Posterior vena cava (tissue), 2 donors: ENCODE measurements at regions not wholly inside any gene's neighbourhood (a gene's known extent, or its start where the extent isn't known, plus 50 kb on each side); places are given as distances from the start of the nearest gene placed in this dataset.

Source experiments
- DNase-seq: peaks from one replicate; pipeline ENCODE4 v3.0.0-alpha.2; 2020; ENCODE audit warnings: low spot score
- intact Hi-C, 2 donors: fragments of 100-400 bp; cut with DNase I; formaldehyde crosslinking; loops; one replicate each; pipeline versions ENCODE4 v1.14.1 to v1.14.2; 2022 to 2023
- donor health status: DM: yes; HTN: yes; CAD: no.
- donor health status: DM: yes; HTN: yes; CAD: no.

GRCh38 chr1:54497338-54497737, 50.7 kb upstream of the ACOT11 start:
- intact Hi-C loops: loop anchor here in 1 of 2 donors (10.0 kb wide), 2 partner anchors 317 to 383 kb away; no protein-coding TSS in a partner anchor
- DNase-seq: no peak

GRCh38 chr1:54495954-54496353, 52.1 kb upstream of the ACOT11 start:
- intact Hi-C loops: loop anchor here in 1 of 2 donors (10.0 kb wide), 2 partner anchors 319 to 381 kb away; no protein-coding TSS in a partner anchor

GRCh38 chr1:54493608-54494007, 54.4 kb upstream of the ACOT11 start:
- intact Hi-C loops: loop anchor here in 1 of 2 donors (10.0 kb wide), 2 partner anchors 321 to 379 kb away; no protein-coding TSS in a partner anchor
- no peak for DNase-seq

More at GRCh38 chr1:54495954-54496353, 52.1 kb upstream of the ACOT11 start:
- DNase-seq: no peak

- no peak for DNase-seq
- intact Hi-C loops: loop anchor here in 1 of 2 donors (10.0 kb wide), 2 partner anchors 324 to 376 kb away; no protein-coding TSS in a partner anchor
Observed at GRCh38 chr1:54490361-54491248, 57.4 kb upstream of the ACOT11 start.

GRCh38 chr1:54489627-54490250, 58.3 kb upstream of the ACOT11 start:
- intact Hi-C loops: loop anchor here (2.0 to 10.0 kb wide), 7 partner anchors 79 to 635 kb away; no protein-coding TSS in a partner anchor
- no peak for DNase-seq

GRCh38 chr1:54488779-54489626, 59.0 kb upstream of the ACOT11 start:
- intact Hi-C loops: loop anchor here (2.0 to 10.0 kb wide), 5 partner anchors 78 to 634 kb away; no protein-coding TSS in a partner anchor
- DNase-seq: peak; percentile 93

GRCh38 chr1:54488065-54488750, 59.8 kb upstream of the ACOT11 start:
- DNase-seq: peak; percentile 97

GRCh38 chr1:54487571-54488050, 60.4 kb upstream of the ACOT11 start:
- no peak for DNase-seq
- intact Hi-C loops: loop anchor here (2.0 to 10.0 kb wide), 6 partner anchors 77 to 633 kb away; no protein-coding TSS in a partner anchor

More at GRCh38 chr1:54488065-54488750, 59.8 kb upstream of the ACOT11 start:
- intact Hi-C loops: loop anchor here (2.0 to 10.0 kb wide), 5 partner anchors 77 to 633 kb away; no protein-coding TSS in a partner anchor

GRCh38 chr1:54486907-54487306, 61.1 kb upstream of the ACOT11 start:
- intact Hi-C loops: loop anchor here (2.0 to 10.0 kb wide), 4 partner anchors 78 to 632 kb away; no protein-coding TSS in a partner anchor
- no peak for DNase-seq

GRCh38 chr1:54485416-54485815, 62.6 kb upstream of the ACOT11 start:
- intact Hi-C loops: loop anchor here (5.0 to 10.0 kb wide), 3 partner anchors 401 to 631 kb away; no protein-coding TSS in a partner anchor
- DNase-seq: no peak

GRCh38 chr1:54483875-54484437, 64.1 kb upstream of the ACOT11 start:
- no peak for DNase-seq
- intact Hi-C loops: loop anchor here in 1 of 2 donors (10.0 kb wide), 2 partner anchors 399 to 629 kb away; no protein-coding TSS in a partner anchor

GRCh38 chr1:54481201-54481884, 66.7 kb upstream of the ACOT11 start:
- intact Hi-C loops: loop anchor here in 1 of 2 donors (10.0 kb wide), 2 partner anchors 397 to 627 kb away; no protein-coding TSS in a partner anchor
- DNase-seq: no peak

GRCh38 chr1:54480525-54480848, 67.5 kb upstream of the ACOT11 start:
- intact Hi-C loops: loop anchor here in 1 of 2 donors (10.0 kb wide), 2 partner anchors 396 to 626 kb away; no protein-coding TSS in a partner anchor
- DNase-seq: no peak

- intact Hi-C loops: loop anchor here in 1 of 2 donors (10.0 kb wide), 2 partner anchors 395 to 625 kb away; no protein-coding TSS in a partner anchor
- DNase-seq: no peak
Observed at GRCh38 chr1:54479841-54480524, 68.0 kb upstream of the ACOT11 start.

GRCh38 chr1:54479251-54479650, 68.8 kb upstream of the ACOT11 start:
- intact Hi-C loops: no loop called here
- no peak for DNase-seq

GRCh38 chr1:54477153-54477561, 70.9 kb upstream of the ACOT11 start:
- intact Hi-C loops: no loop called here
- DNase-seq: no peak
